NCI-H69 (cell line): ENCODE measurements at regions not wholly inside any gene's neighbourhood (a gene's known extent, or its start where the extent isn't known, plus 50 kb on each side); places are given as distances from the start of the nearest gene placed in this dataset.
"Not testable (repeated sequence)": the region's sequence is repeated elsewhere in the genome, so short reads cannot be mapped to it uniquely, and the experiment has no call there.

Source experiments
- DNase-seq: peaks from one replicate; lab custom pipeline; 2025; lab: John Stamatoyannopoulos, UW

DNA sequence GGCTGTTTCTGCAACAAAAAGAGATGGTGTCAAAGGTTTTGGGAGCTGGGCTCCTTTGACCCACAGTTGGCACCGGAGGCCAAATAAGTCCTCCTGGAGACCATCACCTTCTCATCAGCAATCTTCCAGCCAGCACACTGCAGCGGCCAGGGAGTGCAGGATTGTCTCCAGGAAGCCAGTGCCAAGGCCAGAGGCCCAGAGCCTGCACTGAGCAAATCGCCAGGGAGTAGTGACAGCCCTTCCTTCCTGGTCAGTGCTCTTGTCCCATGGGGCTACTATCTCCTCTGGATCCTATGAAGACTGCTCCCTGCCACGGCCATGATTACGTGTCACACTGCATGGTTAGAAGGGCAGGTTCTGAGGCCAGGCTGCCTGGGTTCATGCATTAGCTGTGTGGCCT, 134.3 kb upstream of the CRHR1 start:
- no peak for DNase-seq

DNA sequence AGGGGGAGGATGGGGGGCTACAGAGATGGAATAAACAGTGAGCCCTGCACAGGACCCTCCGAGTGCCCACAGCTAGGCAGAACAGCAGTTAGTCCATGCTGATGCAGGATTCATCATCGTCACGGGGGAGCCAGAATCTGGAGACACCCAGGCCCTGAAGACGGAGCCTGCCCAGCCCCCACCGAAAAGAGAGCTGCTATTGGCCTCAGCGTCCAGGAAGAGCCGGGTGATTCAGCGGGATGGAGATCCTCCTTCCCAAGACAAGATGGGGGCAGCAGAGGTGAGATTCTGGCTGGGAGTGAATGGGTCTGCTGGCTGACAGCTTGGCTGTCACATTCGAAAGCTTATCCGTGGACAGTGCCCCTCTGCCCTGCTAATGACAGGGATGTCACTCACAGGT, 133.6 kb upstream of the CRHR1 start:
- no peak for DNase-seq

DNA sequence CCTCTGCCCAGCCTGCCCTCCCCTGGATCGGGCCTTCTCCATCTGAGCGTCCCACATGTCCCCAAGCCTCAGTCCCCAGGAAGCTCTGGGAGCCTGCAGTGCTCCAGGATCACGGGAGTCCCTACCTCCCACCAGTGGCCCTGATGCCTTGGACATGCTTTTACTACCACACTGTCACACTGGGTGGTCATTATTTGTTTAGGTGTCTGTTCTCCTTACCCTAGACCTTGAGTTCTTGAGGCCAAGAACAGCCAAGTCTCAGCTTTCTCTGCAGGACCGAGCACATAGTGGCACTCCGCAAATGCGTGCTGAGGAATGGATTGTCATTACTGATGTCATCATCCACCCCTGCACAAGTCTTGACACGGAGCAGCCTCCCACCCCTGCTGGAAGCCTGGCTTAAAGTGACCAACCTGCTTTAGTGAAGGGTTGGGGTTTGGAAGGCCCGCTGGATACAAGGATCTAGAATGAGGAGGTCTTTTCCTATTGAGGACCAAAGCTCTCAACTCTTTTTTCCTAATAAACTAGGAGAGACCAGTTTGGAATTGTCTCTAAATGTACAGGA, 132.9 kb upstream of the CRHR1 start:
- DNase-seq = no peak

DNA sequence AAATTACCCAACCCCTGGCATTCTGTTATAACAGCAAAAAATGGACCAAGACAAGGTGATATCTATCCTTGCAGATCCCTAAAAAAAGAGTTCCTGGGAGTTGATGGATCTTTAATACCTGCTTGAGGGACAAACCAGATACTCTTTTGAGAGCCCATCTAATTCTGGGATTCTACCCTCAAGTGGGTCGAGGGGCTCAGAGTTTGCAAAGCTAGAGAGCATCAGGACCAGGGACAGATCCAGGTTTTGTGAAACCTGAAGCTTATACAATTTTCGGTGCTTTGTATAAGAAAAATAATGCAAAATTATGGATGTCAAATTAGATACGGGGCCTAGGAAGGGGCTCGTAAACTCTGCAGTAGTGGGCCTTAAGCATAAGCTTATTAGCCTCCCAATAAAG, 130.5 kb upstream of the CRHR1 start:
- no peak for DNase-seq

DNA sequence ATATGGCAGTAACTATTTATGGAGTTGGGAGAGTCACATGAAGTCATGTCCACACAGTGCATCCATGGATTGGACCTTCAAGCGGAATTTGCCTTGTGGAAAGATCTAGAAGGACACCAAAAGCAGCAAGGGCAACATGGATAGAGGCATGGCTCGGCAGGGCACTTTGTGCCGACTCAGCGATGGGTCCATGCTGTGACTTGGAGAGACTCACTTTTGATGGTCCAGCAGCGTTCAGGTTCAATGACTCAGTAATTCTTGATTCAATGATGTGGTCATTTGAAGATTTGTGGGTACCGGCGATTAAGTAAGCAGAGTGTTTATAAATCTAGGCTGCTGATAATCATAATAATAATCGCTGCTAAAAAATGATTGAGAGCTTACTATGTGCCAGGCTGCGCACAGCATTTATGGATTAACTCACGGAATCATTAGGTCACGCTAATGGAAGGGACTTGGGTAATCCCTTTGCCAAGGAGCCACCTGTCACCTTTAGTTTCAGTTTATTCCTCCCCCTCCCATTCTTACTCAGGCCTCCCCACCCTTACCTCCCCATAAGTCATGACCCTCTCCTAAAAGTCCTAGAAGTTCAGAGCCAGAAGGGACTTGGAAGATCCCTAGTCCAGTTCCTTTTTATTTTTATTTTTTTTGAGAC, 127.5 kb upstream of the CRHR1 start:
- DNase-seq = no peak

DNA sequence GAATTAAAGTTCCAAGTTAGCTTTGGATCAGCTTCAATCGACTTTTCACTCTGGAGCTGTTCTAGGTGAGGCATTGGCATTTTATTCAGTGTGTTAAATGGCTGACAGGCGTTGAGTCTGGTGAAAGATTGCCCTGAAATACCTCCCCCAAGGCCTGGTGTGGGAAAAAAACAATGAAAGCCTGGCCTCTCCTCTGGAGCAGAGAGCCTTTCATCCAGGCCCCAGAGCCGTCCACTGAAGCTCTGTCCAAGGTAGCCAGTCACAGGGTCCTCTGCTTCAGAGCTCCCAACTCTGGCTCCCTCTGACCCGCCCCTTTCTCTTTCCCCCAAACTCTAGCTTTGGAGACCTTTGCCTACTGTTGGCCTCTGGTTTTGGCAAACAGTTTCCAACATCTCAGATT, 123.6 kb upstream of the CRHR1 start:
- DNase-seq = no peak

DNA sequence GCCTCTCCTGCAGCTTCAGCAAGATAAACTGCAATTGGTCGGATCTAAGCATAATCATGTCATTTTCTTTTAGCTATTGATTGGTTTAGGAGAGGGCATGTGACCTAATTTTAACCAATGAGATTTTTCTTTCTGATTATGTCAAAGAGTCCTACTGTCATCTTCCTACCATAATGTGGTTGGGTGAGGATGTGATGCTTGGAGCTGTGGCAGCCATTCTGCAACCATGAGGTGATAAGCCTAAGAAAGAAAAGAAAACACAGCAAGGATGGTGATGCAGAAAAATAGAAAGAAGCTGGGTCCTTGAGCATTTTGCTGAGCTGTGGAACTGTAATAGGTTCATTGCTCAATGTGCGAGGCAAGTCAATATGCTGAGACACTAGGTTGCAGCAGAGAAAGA, 121.7 kb upstream of the CRHR1 start:
- DNase-seq = no peak

DNA sequence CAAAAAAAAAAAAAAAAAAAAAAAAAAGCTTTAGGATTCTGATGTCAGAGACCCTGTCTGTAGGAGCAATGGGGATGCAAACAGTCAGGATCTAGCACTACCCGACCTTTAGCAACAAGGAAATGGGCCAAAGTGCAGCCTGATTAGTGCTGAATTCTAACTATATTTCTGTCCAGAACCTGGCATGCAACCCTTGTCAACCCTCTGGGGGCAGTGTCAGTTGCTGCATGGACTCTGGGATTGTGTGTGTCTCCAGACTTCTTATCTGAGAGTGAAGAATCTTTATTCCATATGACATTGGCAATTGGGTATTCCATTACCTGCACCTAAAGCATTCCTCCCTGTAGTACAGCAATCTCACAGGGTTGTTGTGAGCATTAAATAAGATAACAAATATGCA, 120.3 kb upstream of the CRHR1 start:
- DNase-seq = no peak

DNA sequence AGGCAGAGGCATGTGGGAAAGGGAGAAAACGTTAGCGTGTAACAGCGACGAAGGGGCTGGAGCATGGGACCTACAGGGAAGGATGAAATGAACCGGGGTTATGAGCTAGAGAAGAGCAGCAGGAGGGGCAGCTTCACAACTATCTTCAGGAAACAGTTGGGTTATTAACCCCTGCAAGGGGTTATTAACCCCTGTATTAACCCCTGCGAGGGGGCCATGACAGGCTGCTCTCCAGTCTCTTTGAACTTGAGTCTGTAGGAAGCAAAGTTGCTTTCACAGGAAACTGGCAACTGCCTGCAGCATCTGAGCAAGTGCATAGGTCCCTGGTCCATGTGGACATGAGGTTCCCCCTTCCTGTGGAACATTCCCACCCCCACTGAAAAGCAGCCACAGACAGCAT, 119.2 kb upstream of the CRHR1 start:
- no peak for DNase-seq

DNA sequence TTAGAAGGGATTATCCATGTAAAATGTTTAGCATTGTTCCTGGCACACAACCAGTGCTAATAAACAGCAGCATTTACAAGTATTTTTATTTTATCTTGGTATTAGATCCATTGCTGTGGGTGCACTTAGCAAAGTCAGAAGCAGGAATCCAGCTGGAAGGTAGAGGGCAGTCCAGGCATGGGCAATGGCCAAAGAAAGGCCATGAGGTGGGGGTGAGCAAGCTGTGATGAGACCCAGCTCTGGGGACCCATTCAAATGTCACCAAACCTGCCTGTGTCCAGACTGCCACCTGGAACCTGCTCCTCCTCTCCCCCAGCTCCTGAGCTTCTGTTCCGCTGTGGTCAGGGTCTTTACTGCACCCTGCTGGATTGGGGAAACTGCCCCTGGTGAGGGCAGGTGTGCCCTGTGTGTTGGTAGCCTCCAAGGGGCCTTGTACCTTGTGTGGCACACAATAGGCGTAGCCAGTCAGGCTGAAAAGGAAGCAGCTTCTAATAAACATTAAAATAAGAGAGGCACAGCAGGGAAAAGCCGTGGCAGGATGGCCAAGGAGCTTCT, 118.0 kb upstream of the CRHR1 start:
- DNase-seq = peak; percentile 52

DNA sequence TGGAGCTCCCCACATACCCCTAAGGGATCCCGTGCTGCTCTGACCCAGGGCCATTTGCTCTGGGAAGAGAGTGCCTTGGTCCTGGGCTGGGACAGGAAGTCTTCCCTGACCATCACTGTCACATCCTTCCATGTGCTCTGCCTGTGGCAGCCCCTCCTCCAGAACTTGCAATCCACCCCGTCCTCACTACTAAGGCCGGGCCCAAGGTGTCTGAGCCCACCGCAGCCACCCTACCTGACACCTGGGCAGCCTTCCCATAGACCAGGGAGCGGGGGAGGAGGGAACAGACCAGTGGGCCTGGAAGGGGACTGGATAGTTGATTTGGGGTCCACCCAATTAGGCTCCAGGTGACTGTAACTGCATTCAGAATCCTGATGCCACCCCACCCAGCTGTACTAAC, 117.5 kb upstream of the CRHR1 start:
- no peak for DNase-seq

DNA sequence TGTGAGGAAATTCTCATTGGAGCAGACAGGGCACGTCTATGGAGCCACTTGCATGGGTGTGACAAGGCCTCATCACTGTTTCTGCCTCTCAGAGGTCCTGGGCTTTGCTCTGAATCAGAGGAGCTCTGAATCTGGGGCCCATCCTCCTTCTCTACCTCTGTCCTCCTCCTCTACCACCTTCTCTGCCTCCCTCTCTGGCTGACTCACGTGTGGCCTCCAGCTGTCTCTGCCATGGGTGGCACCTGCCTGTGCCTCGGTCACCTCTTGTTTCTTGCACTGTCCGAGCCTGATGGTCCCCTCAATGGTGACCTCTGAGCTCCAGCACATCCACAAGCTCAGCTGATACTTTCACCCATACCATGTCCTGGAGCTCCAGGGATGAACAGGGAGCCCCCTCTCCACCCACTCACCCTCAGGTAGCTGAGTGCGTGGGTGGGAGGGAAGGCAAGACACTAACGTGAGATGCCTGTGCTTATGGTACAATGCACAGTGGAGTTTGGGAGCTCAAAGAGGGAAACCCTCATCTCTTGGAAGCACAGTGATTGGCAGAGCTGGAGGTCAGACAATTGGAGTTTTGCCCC, 116.4 kb upstream of the CRHR1 start:
- no peak for DNase-seq

DNA sequence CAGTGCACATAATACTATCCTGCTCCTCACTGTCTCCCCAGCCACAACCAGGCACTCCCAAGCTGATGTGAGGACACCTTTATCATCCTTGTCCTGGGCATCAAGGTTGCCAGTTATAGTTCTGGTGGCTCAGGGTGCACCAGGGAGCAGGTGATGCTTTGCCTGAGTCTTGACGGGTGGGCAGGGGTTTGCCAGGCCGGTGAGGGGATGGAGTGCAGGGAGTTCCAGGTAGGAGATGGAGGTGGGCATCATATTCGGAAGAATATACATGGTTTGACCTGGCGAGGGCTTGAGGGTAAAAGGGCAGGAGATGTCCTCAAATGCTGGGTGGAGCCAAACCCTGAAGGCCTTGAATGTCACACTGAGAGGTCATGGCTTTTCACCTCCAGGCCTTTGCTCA, 115.8 kb upstream of the CRHR1 start:
- DNase-seq = no peak

DNA sequence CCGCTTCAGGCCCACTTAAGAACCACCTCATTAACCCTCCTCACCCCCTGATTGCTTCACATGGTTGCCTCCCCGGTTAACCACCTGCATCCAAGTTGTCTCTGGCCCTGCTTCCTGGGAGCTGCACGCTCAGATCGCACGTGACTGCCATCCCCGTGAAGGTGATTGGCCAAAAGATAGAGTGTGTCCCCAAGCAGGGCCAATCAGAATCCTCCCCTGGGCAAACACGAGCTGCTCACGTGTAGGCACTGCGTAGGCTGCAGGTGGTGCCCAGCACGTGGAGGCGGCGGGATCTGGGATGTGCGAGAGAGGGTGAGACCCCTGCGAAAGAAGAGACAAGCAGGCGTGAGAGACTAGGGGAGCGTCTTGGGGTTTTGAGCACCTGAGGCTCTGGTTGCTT, 111.8 kb upstream of the CRHR1 start:
- peak; percentile 96 for DNase-seq

DNA sequence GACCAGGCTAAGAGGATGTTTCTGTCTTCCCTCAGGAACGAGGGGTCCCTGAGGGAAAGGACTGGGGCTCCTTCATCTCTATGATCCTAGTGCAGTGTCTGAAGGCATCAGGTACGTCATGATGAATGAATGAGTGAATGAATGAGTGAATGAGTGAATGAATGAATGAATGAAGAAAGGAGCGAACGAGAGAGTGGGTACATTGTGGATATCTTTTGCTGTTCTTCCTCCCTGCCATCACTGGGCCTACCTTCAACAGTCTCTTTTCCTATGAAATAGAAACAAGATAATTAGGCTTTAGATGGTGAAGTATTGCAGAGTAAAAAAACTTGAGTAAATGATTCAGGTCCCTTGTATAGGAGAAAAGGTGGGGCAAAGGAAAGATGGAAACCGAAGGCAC, 111.3 kb upstream of the CRHR1 start:
- DNase-seq = no peak

DNA sequence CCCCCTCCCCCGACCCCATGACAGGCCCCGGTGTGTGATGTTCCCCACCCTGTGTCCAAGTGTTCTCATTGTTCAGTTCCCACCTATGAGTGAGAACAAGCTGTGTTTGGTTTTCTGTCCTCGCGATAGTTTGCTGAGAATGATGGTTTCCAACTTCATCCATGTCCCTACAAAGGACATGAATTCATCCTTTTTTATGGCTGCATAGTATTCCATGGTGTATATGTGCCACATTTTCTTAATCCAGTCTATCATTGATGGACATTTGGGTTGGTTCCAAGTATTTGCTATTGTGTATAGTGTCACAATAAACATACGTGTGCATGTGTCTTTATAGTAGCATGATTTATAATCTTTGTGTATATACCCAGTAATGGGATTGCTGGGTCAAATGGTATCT, 110.4 kb upstream of the CRHR1 start:
- DNase-seq = not testable (repeated sequence)

DNA sequence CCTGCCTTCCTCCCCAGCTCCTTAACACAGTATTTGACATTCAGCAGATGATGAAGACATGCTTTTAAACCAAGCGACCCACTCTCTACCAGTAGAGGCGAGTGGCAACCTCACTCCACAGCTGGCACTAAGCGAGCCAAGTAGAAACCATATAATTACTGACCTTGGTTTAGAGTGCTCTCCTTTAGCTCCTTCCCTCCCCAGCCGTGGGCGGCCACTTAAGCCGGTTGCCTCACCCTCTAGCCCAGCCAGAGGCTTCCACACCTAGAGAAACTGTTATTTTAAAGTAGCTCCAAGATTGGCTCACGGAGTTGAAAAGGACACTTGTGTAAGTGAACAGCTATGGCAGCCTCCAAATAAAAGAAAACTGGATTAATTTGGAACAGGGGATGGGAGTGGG, 109.1 kb upstream of the CRHR1 start:
- peak; percentile 90 for DNase-seq

DNA sequence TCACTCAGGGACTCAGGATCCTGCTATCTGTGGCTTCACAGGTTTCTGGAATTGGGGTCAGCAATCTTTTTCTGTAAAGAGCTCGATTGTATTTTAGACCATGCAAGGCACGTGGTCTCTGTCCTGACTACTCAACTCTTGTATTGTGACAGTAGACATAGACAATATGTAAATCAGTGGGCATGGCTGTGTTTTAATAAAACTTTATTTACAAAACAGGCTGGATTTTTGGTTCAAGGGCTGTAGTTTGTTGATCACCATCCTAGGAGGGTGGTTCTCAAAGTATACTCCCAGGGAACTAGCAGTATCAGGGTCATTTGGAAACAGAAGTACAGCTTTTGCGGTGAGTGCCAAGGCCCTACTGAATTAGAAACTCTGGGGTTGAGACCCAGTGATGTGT, 108.2 kb upstream of the CRHR1 start:
- DNase-seq = no peak

DNA sequence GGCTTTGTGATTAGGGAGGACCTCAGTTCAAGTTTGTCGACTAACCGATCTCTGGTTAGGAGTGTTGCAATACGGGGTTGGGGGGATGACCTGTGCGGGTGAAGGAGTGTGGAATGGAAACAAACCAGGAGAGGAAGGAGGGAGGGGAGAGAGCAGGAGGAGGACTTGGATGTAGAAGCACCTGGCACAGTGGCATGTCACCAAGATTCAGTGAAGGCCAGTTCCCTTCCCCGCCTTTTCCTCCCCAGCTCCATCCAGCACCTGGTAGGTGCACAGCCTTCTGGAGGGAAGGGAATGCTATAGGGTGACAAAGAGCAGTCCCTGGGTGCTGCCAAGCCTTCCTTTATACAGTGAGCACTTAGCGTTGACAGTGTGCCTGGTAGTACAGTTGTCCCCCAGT, 107.4 kb upstream of the CRHR1 start:
- DNase-seq = no peak

DNA sequence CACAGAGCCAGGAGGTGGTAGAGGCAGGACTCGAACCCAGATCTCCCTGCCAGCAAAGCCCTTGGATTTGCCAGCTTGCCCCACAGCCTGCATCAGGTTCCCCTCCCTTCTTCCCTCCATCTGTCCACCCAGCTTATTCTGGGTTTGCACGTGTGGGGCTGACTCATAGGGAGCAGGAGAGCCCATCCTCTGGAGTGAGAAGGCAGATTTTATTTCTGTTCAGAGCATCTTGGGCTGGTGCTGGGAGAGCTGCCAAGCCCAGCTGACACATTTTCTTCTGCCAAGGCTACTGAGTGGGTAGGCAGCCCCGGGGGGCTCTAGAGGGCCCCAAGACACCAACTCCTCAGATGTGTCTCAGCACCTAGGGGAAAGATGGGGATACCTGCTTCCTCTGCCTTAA, 106.3 kb upstream of the CRHR1 start:
- DNase-seq = peak; percentile 77

DNA sequence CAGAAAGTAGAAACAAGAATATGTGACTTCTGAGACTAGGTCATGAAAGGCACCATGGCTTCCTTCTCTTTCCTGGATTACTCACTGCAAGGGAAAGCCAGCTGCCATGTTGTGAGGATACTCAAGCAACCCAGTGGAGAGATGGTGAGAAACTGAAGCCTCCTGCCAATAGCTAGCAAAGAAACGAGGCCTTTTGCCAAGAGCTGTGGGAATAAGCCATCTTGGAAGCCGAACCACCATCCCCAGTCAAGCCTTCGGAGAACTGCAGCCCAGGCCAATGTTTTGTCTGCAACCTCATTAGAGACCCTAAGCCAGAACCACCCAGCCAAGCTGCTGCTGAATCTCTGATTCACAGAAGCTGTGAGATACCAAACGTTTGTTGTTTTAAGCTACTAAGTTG, 104.7 kb upstream of the CRHR1 start:
- DNase-seq = no peak

DNA sequence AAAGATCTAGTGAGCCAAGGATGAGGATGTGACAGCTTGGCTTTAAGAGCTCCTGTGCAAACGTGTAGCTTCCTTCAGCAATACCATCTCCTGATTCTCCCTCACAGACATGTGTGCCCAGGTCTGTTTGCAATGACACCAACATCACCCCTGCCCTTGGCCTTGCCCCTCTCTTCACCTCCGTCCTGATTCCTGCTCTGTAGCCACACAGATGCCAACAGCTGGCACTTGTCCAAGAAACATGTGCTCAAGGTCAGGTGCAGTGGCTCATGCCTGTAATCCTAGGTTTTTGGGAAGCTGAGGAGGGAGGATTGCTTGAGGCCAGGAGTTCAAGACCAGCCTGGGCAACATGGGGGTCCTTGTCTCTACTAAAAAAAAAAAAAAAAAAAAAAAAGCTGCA, 103.8 kb upstream of the CRHR1 start:
- peak; percentile 63 for DNase-seq

DNA sequence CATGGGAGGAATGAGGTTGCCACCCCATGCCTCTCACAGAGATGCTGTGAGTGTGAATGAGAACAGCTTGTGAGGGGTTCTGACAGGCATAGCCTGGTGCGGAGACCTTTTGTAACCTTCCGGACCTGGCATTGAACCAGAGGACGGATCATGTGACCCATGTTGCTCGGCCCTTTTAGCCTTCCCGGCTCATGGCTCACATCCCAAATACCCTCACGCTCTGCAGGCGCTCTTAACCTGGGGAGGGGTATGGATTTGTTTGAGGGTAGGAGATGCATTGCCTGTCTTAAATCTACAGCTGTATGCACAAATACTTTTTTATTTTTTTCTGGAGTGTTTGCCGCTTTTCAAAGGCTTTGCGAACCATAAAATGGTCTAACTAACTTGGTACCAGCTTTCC, 102.4 kb upstream of the CRHR1 start:
- no peak for DNase-seq

DNA sequence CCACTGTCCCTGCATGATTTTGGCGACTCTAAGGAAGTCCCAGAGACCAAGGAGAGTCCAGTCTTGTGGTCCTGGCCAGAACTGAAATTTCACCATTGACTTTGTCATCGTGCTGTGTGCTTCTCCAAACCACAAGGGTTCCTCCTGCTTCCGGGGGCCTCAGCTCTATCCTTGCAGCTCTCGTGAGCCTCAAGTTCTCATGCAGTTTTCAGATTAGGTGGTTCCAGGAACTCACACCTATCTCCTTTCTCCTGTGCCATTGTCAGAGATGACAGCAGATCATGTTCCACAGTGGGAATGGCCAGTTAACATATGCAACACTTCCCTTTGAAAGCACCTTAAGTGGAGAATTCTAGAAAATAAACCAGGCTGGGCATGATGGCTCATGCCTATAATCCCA, 97.9 kb upstream of the CRHR1 start:
- no peak for DNase-seq
